Mucosa of descending colon (tissue), 3 donors: ENCODE measurements at regions not wholly inside any gene's neighbourhood (a gene's known extent, or its start where the extent isn't known, plus 50 kb on each side); places are given as distances from the start of the nearest gene placed in this dataset.

ENCODE experiments used
- ATAC-seq: fragments of 200-7000 bp; cut with Tn5 transposase; one replicate; pipeline ENCODE4 v1.9.1; 2020; ENCODE audit warnings: mild to moderate bottlenecking, moderate library complexity
- DNase-seq, 3 donors: peaks; one replicate each; pipeline ENCODE4 v3.0.0-alpha.2; 2020
- H3K36me3 ChIP-seq: fragments of 200-600 bp; one replicate; pipeline ENCODE4 v1.8.0; 2021; ENCODE audit warnings: low read depth, mild to moderate bottlenecking
- H3K4me1 ChIP-seq: fragments of 200-600 bp; one replicate; pipeline ENCODE4 v1.8.0; 2021; ENCODE audit warnings: low read depth, mild to moderate bottlenecking
- H3K4me3 ChIP-seq: fragments of 200-600 bp; one replicate; pipeline ENCODE4 v1.8.0; 2021; ENCODE audit warnings: mild to moderate bottlenecking
- H3K9me3 ChIP-seq: fragments of 200-600 bp; one replicate; pipeline ENCODE4 v1.8.0; 2021; ENCODE audit warnings: mild to moderate bottlenecking
- CTCF ChIP-seq: fragments of 200-600 bp; IDR thresholded peaks from one replicate; pipeline ENCODE4 v1.8.0; 2022; ENCODE audit warnings: antibody characterized with exemption, mild to moderate bottlenecking
- intact Hi-C, 2 donors: fragments of 100-400 bp; cut with DNase I in 1 of 2; cut with micrococcal nuclease in 1 of 2; formaldehyde crosslinking; loops; one replicate each; pipeline versions ENCODE4 v1.11.0 to v1.11.1; 2022; cut with DNase I, micrococcal nuclease
- donor health status: DM: no; HTN: no; CAD: no; lungs with moderate emphysema.
- donor health status: DM: no; HTN: no; CAD: no.
- donor health status: DM: no; HTN: yes; CAD: no.

GRCh38 chr14:97270308-97270707, 473.1 kb downstream of the VRK1 start:
- Histone ChIP-seq H3K9me3 (no peaks in the 10 kb centered on the region), H3K4me3 (no peak overlapping the region), H3K4me1 (no peaks in the 10 kb centered on the region), H3K36me3 (no peaks in the 10 kb centered on the region)
- ATAC-seq (no peak), DNase-seq (no peak)
- intact Hi-C loops = no loop called here
- TF ChIP-seq CTCF = no peak

GRCh38 chr14:97271451-97271960, 474.3 kb downstream of the VRK1 start:
- no peak for ATAC-seq
- no peaks in the 10 kb centered on the region for H3K36me3 ChIP-seq
- H3K4me3 ChIP-seq = no peak overlapping the region
- H3K9me3 ChIP-seq = no peaks in the 10 kb centered on the region
- no peak for DNase-seq
- no peak for TF ChIP-seq CTCF
- intact Hi-C loops = no loop called here
- no peaks in the 10 kb centered on the region for H3K4me1 ChIP-seq

GRCh38 chr14:97273540-97273939, 476.4 kb downstream of the VRK1 start:
- H3K4me3 ChIP-seq = no peak overlapping the region
- no peaks in the 10 kb centered on the region for H3K4me1 ChIP-seq
- H3K36me3 ChIP-seq = no peaks in the 10 kb centered on the region
- no peaks in the 10 kb centered on the region for H3K9me3 ChIP-seq
- intact Hi-C loops = no loop called here
- TF ChIP-seq CTCF = no peak
- no peak for ATAC-seq
- DNase-seq = no peak

- intact Hi-C loops = no loop called here
Measured at GRCh38 chr14:97274626-97275025, 477.4 kb downstream of the VRK1 start.

GRCh38 chr14:97275276-97275675, 478.1 kb downstream of the VRK1 start:
- intact Hi-C loops = no loop called here
- ATAC-seq (no peak), DNase-seq (no peak)
- no peak for TF ChIP-seq CTCF
- Histone ChIP-seq H3K9me3 (no peaks in the 10 kb centered on the region), H3K4me3 (no peak overlapping the region), H3K36me3 (no peaks in the 10 kb centered on the region), H3K4me1 (no peaks in the 10 kb centered on the region)

More at GRCh38 chr14:97274626-97275025, 477.4 kb downstream of the VRK1 start:
- TF ChIP-seq CTCF = no peak
- Histone ChIP-seq H3K4me1 (no peaks in the 10 kb centered on the region), H3K36me3 (no peaks in the 10 kb centered on the region), H3K9me3 (no peaks in the 10 kb centered on the region), H3K4me3 (no peak overlapping the region)
- ATAC-seq (no peak), DNase-seq (no peak)

- ATAC-seq (no peak), DNase-seq (no peak)
- H3K4me1 ChIP-seq = no peaks in the 10 kb centered on the region
- no peaks in the 10 kb centered on the region for H3K36me3 ChIP-seq
- no peaks in the 10 kb centered on the region for H3K9me3 ChIP-seq
- no peak for TF ChIP-seq CTCF
- intact Hi-C loops = no loop called here
- H3K4me3 ChIP-seq = no peak overlapping the region
Measured at GRCh38 chr14:97276573-97276972, 479.4 kb downstream of the VRK1 start.
